Sigmoid colon (tissue), 6 donors: ENCODE measurements at regions not wholly inside any gene's neighbourhood (a gene's known extent, or its start where the extent isn't known, plus 50 kb on each side); places are given as distances from the start of the nearest gene placed in this dataset.
"Not testable (repeated sequence)": the region's sequence is repeated elsewhere in the genome, so short reads cannot be mapped to it uniquely, and the experiment has no call there.

Experiments used
- DNase-seq: peaks from one replicate; pipeline ENCODE4 v3.0.0-alpha.2; 2019
- H3K27ac ChIP-seq, 4 donors: fragments of 200-600 bp; sonication (generic); one replicate each; pipeline ENCODE4 v1.5.1; 2016 to 2019; ENCODE audit warnings: mild to moderate bottlenecking in 1 of 4
- H3K27me3 ChIP-seq, 3 donors: fragments of 200-600 bp; sonication (generic); one replicate each; pipeline ENCODE4 v1.5.1; 2019; ENCODE audit warnings: mild to moderate bottlenecking in 1 of 3
- H3K36me3 ChIP-seq, 4 donors: fragments of 200-600 bp; sonication (generic); one replicate each; pipeline ENCODE4 v1.5.1; 2016 to 2019
- H3K4me1 ChIP-seq, 4 donors: fragments of 200-600 bp; sonication (generic); one replicate each; pipeline ENCODE4 v1.5.1; 2017 to 2019
- H3K4me3 ChIP-seq, 4 donors: fragments of 200-600 bp; sonication (generic); one replicate each; pipeline ENCODE4 v1.5.1; 2017 to 2019; ENCODE audit warnings: mild to moderate bottlenecking in 2 of 4, moderate library complexity in 1 of 4
- H3K9me3 ChIP-seq, 4 donors: fragments of 200-600 bp in 3 of 4; sonication (generic) in 3 of 4; one replicate each; pipeline versions ENCODE4 v1.5.1 to v1.6.1; 2013 to 2019
- WGBS, 2 donors: extraction: QIAGEN DNeasy Blood & Tissue Kit; methylation state at CpG; one replicate each; pipeline ENCODE4 v1.1.7; 2013; 5-methylcytosine and 5-hydroxymethylcytosine counted together
- intact Hi-C: fragments of 100-400 bp; cut with DNase I; formaldehyde crosslinking; loops from one replicate; pipeline ENCODE4 v1.15.1; 2023
- donor health status: healthy with polysubstance abuse.
- donor health status: healthy.

GRCh38 chr1:144066071-144066813 lies 94.5 kb upstream of the FAM72C start:
- H3K36me3 ChIP-seq, H3K27me3 ChIP-seq, H3K9me3 ChIP-seq, H3K4me1 ChIP-seq, DNase-seq, H3K4me3 ChIP-seq, intact Hi-C loops, H3K27ac ChIP-seq: not testable (repeated sequence)
- 81 to 84% methylated on average over 4 of the region's 10 CpGs for WGBS, 2 donors

DNA sequence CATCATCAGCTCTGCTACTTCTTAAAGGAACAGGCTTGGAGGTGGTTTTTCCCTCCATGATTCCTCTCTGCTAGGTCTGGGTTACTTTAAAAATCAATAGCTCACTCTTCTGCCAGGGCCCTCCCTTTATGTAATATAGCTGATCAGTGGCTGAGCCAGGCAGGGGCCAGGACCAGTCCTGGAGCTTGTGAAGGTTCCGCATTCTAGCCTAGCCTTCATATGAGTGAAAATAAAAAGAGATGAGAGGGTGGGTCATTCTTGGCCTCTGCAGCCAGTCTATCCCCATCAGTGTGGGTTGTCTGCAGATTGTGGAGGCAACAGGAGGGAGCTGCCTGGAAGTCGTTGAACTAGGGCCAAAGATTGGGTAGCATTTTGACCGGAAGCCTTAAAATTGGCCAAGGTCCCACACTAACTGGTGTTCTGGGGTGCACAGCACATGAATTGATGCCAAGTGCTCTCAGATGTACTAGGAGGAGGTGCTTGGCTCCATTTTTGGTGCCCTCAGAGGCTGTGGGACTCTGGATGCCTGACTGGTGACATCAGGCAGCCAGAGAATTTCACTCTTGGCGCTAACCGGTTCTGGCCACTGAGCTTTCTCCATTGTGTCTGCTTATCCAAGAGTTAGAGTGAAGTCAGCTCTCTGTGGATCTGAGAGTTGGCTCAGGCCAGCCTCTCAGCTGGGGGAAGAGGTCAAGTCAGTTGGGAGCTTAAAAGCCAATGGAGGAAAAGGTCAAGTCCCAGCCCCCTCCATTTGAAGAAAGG lies 93.7 kb upstream of the FAM72C start:
- H3K27me3 ChIP-seq, DNase-seq, H3K9me3 ChIP-seq, intact Hi-C loops, H3K36me3 ChIP-seq, H3K4me1 ChIP-seq, H3K4me3 ChIP-seq, H3K27ac ChIP-seq: not testable (repeated sequence)
- WGBS, 2 donors: no CpG with 5 or more reads among the region's 5 CpGs

- H3K9me3 ChIP-seq, intact Hi-C loops, H3K27me3 ChIP-seq, H3K4me3 ChIP-seq, H3K27ac ChIP-seq, H3K36me3 ChIP-seq, DNase-seq, H3K4me1 ChIP-seq: not testable (repeated sequence)
- no CpG with 5 or more reads among the region's 5 CpGs for WGBS, 2 donors
Measured at GRCh38 chr1:144049365-144049764, 77.6 kb upstream of the FAM72C start.

DNA sequence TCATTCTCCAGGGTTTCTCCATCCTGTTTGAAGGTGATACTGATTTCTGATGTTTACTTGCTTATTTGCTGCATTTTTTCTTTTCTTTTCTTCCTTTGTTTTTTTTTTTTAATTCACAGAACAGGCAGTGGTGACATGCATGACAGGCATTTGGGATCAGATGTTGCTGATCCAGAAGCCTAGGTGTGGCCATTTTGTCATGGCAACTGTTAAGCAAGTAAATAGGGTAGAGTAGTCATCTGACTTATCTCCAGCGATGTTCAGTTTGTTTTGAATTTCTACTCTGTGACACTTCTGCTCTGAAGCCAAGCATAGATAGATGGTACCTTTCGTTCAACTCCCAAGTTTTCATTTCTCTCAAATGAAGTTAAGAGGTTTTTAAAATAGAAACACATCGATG lies 74.9 kb upstream of the FAM72C start:
- DNase-seq, intact Hi-C loops, H3K36me3 ChIP-seq, H3K9me3 ChIP-seq, H3K4me1 ChIP-seq, H3K4me3 ChIP-seq, H3K27me3 ChIP-seq, H3K27ac ChIP-seq: not testable (repeated sequence)
- WGBS, 2 donors: no CpG with 5 or more reads among the region's 3 CpGs

DNA sequence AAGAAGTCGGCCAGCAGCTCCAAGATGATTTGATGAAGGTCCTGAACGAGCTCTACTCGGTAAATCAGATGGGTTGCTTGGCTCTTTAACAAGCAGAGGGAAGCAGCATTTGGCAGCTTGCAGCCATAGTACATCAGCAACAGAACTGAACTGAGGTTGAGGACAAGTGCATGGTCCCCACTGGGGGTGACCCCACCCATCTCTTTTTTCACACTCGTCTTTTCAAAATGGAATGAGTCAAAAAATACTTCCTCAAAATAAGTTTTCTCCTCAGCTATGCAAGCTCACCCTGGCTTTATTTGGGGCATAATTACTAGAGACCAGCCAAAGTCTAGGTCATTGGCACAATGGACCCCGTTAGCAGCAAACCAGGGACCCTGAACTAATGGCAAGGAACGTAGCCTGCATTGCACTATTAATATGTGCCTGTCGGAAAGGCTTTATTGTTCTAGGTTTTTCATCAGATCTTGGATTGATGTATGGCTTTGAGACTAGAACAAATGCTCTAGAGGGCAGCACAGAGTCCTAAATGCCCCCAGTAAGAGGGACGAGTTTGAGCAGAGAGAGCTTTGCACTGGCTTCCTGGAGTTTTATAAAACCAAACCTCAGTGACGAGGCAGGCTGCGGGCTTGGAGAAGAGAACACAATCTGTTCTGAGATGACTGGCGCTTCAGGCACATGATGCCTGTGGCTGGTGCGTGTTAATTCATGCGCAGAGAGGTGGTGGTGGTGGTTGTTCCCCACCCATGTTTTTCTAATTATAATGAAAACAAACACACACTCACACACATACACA lies 74.2 kb upstream of the FAM72C start:
- H3K27ac ChIP-seq, H3K4me3 ChIP-seq, DNase-seq, H3K9me3 ChIP-seq, H3K27me3 ChIP-seq, intact Hi-C loops, H3K36me3 ChIP-seq, H3K4me1 ChIP-seq: not testable (repeated sequence)
- WGBS, 2 donors: 63 to 76% methylated on average over 7 of the region's 13 CpGs

DNA sequence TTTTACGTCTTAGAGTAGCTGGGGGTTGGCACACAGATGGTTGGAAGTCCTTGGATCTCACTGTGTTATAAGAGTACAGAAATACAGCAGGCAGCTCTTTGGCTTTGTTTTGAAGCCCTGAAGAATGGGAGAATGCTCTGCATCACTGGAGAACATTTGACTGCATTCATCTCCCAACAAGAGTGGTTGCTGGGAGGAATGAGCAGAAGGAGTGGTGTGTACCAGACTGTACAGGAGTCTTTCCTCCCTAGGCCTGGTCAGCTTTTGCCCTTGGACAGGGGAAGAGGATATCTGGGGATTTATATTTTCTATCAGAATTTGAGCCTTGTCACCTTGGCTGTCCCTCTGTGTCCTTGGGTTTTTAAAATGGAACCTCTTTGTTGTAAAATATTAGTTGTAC lies 70.5 kb upstream of the FAM72C start:
- WGBS, 2 donors: no CpG with 5 or more reads among the region's 1 CpG

DNA sequence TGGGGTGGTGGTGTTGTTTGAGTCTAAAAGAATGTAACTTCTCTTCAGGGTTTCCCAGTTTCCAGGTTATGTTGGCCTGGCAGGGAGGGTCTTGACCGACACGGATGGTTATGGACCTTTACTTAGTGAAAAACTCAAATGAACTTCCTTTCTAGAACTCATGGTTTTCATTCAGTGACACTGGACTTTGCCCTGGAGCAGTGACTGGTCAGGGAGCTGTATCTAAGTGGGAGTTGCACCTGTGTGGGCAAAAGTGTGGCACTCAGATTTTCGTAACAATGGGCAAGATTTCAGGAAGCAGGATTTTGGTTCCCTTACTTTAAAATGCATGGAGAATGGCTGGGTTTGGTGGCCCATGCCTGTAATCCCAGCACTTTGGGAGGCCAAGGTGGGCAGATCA lies 68.5 kb upstream of the FAM72C start:
- DNase-seq, H3K4me3 ChIP-seq, intact Hi-C loops, H3K36me3 ChIP-seq, H3K9me3 ChIP-seq, H3K27me3 ChIP-seq, H3K4me1 ChIP-seq, H3K27ac ChIP-seq: not testable (repeated sequence)
- WGBS, 2 donors: no CpG with 5 or more reads among the region's 3 CpGs

More for the DNA sequence above, 70.5 kb upstream of the FAM72C start:
- H3K36me3 ChIP-seq, H3K9me3 ChIP-seq, H3K27me3 ChIP-seq, H3K4me3 ChIP-seq, H3K4me1 ChIP-seq, DNase-seq, intact Hi-C loops, H3K27ac ChIP-seq: not testable (repeated sequence)

DNA sequence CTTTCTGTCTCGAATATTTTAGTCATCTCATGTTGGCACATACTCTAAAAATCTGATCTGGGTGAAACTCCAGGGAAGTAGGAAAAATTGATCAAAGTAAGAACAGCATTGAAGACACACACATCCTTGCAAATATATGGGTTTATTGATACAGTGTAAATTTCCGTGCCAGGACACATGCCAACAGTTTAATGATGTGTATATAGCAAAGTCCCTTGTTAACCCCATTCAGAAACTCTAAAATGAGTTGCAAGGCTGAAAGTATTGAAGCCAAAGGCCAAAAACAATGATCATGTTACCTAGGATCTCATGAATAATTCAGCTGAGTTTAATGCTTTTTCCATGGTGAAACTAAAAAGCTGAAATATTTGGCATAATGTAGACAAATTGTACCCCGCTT lies 62.3 kb upstream of the FAM72C start:
- H3K27ac ChIP-seq, intact Hi-C loops, H3K27me3 ChIP-seq, H3K4me3 ChIP-seq, H3K4me1 ChIP-seq, H3K9me3 ChIP-seq, H3K36me3 ChIP-seq, DNase-seq: not testable (repeated sequence)
- WGBS, 2 donors: no CpG with 5 or more reads among the region's 3 CpGs

GRCh38 chr1:144031550-144031949 lies 59.8 kb upstream of the FAM72C start:
- H3K27me3 ChIP-seq, intact Hi-C loops, H3K4me3 ChIP-seq, H3K4me1 ChIP-seq, H3K27ac ChIP-seq, H3K9me3 ChIP-seq, H3K36me3 ChIP-seq, DNase-seq: not testable (repeated sequence)
- WGBS, 2 donors: 92 to 100% methylated on average over 2 of the region's 2 CpGs

DNA sequence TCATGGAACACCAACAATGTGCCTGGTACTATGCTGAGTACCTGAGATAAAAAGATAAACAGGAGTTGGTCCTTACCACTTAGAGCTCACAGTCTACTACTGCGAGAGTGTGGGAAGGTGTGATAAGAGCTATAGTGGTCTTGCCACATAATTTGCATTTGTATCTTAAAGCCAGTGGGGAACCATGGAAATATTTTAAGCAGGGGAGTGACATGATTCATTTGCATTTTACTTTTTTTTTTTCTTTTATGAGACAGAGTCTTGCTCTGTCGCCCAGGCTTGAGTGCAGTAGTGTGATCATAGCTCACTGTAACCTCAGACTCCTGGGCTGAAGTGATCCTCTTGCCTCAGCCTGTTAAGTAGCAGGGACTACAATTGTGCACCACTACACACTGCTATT lies 54.2 kb upstream of the FAM72C start:
- H3K27me3 ChIP-seq, H3K4me3 ChIP-seq, DNase-seq, H3K9me3 ChIP-seq, H3K27ac ChIP-seq, H3K36me3 ChIP-seq, intact Hi-C loops, H3K4me1 ChIP-seq: not testable (repeated sequence)
- WGBS, 2 donors: no CpG with 5 or more reads among the region's 2 CpGs

DNA sequence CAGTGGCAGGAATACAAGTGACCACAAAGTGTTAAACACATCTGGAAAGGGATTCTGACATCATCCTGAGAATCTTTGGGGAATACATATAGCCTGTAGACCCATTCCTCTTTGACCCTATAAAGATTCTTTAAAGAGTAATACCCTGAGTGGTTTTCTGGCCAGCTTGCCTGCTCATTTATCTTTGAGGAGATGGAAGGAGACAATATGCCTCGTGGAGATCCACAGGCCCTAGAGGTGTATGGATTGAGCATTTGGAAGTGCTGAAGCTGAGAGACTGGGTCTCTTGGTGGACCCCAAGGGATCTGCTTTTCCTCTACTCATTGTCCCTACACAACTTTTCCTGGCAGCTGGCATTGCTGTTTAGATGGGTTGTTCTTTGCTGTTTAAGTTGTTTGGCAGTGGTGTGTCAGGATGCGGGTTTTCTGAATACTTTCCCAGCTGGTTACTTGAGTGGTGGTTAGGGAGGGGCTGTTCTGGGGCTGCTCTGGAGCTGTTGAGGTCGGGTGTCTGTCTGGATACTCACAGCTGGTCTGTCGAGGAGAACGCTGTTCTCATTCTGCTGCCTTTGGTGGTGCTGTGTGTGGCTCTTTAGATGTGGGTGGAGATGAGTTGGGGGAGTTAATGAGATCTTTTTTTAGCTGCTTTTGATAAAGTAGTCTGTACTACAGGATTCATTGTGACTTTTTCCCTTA lies 50.1 kb upstream of the FAM72C start:
- WGBS, 2 donors: 30 to 63% methylated on average over 1 of the region's 5 CpGs
- intact Hi-C loops, H3K9me3 ChIP-seq, H3K27me3 ChIP-seq, H3K36me3 ChIP-seq, DNase-seq, H3K4me1 ChIP-seq, H3K4me3 ChIP-seq, H3K27ac ChIP-seq: not testable (repeated sequence)
